ENCODE measurements at regions not wholly inside any gene's neighbourhood (a gene's known extent, or its start where the extent isn't known, plus 50 kb on each side); places are given as distances from the start of the nearest gene placed in this dataset.

GRCh38 chr6:63371104-63371715 is 51.4 kb upstream of the LGSN start:
- Histone ChIP-seq H3K27ac (ENCODE audit: insufficient read depth, low read length) (no peak overlapping the region), H3K4me3 (replicated peaks in 1 of 4; ENCODE audit: control extremely low read depth in 1 of 4, insufficient read depth in 1 of 4, low read depth in 3 of 4, low read length in 4 of 4) (no peak overlapping the region), H2AFZ (ENCODE audit: low read length) (no peak overlapping the region), H3K36me3 (ENCODE audit: control insufficient read depth, insufficient read depth, low read length) (no peaks in the 10 kb centered on the region), H3K27me3 (ENCODE audit: control insufficient read depth, insufficient read depth, low read length) (no peaks in the 10 kb centered on the region), H3K9me3 (ENCODE audit: control insufficient read depth, insufficient read depth, low read depth, low read length) (no peaks in the 10 kb centered on the region), H3K4me1 (ENCODE audit: control insufficient read depth, extremely low read depth, insufficient read depth, low read length) (no peaks in the 10 kb centered on the region), H3K9ac (ENCODE audit: insufficient read depth, low read length) (no peak overlapping the region), H3K79me2 (ENCODE audit: control insufficient read depth, insufficient read depth, low read length) (no peaks in the 10 kb centered on the region), H3K4me2 (ENCODE audit: extremely low read depth, insufficient read depth, low read length) (no peak overlapping the region), H4K20me1 (ENCODE audit: control insufficient read depth, extremely low read depth, insufficient read depth, low read length) (no peaks in the 10 kb centered on the region)
- TF ChIP-seq CTCF (conservative IDR thresholded peaks at IDR 0.05 in 1 of 2, IDR thresholded peaks at IDR 0.05 in 1 of 2; ENCODE audit: low read depth in 1 of 2, low read length in 2 of 2) (no peak), EZH2 (IDR thresholded peaks at IDR 0.05; ENCODE audit: low read length, missing control alignments) (no peak)
- no peak for DNase-seq (ENCODE audit: low read depth in 2 of 2)

- Histone ChIP-seq H3K9ac (ENCODE audit: insufficient read depth, low read length) (no peak overlapping the region), H2AFZ (ENCODE audit: low read length) (no peak overlapping the region), H3K27ac (ENCODE audit: insufficient read depth, low read length) (no peak overlapping the region), H3K79me2 (ENCODE audit: control insufficient read depth, insufficient read depth, low read length) (no peaks in the 10 kb centered on the region), H3K4me3 (replicated peaks in 1 of 4; ENCODE audit: control extremely low read depth in 1 of 4, insufficient read depth in 1 of 4, low read depth in 3 of 4, low read length in 4 of 4) (no peak overlapping the region), H4K20me1 (ENCODE audit: control insufficient read depth, extremely low read depth, insufficient read depth, low read length) (no peaks in the 10 kb centered on the region), H3K4me2 (ENCODE audit: extremely low read depth, insufficient read depth, low read length) (no peak overlapping the region), H3K36me3 (ENCODE audit: control insufficient read depth, insufficient read depth, low read length) (no peaks in the 10 kb centered on the region), H3K27me3 (ENCODE audit: control insufficient read depth, insufficient read depth, low read length) (no peaks in the 10 kb centered on the region), H3K4me1 (ENCODE audit: control insufficient read depth, extremely low read depth, insufficient read depth, low read length) (no peaks in the 10 kb centered on the region), H3K9me3 (ENCODE audit: control insufficient read depth, insufficient read depth, low read depth, low read length) (no peaks in the 10 kb centered on the region)
- DNase-seq (ENCODE audit: low read depth in 2 of 2) = peak in 1 of 2 donors; percentile 20
- no peak for TF ChIP-seq CTCF (conservative IDR thresholded peaks at IDR 0.05 in 1 of 2, IDR thresholded peaks at IDR 0.05 in 1 of 2; ENCODE audit: low read depth in 1 of 2, low read length in 2 of 2)
- TF ChIP-seq EZH2 (IDR thresholded peaks at IDR 0.05; ENCODE audit: low read length, missing control alignments) = no peak
These were observed 53.3 kb upstream of the LGSN start for GRCh38 chr6:63372951-63373533.

GRCh38 chr6:63389191-63389844 is 69.5 kb upstream of the LGSN start:
- H2AFZ ChIP-seq (ENCODE audit: low read length) = no peak overlapping the region
- TF ChIP-seq EZH2 (IDR thresholded peaks at IDR 0.05; ENCODE audit: low read length, missing control alignments) (no peak), CTCF (conservative IDR thresholded peaks at IDR 0.05 in 1 of 2, IDR thresholded peaks at IDR 0.05 in 1 of 2; ENCODE audit: low read depth in 1 of 2, low read length in 2 of 2) (no peak)
- no peaks in the 10 kb centered on the region for H3K27me3 ChIP-seq (ENCODE audit: control insufficient read depth, insufficient read depth, low read length)
- H4K20me1 ChIP-seq (ENCODE audit: control insufficient read depth, extremely low read depth, insufficient read depth, low read length) = no peaks in the 10 kb centered on the region
- H3K4me3 ChIP-seq (replicated peaks in 1 of 4; ENCODE audit: control extremely low read depth in 1 of 4, insufficient read depth in 1 of 4, low read depth in 3 of 4, low read length in 4 of 4) = no peak overlapping the region
- no peak overlapping the region for H3K4me2 ChIP-seq (ENCODE audit: extremely low read depth, insufficient read depth, low read length)
- no peak overlapping the region for H3K27ac ChIP-seq (ENCODE audit: insufficient read depth, low read length)
- DNase-seq (ENCODE audit: low read depth in 2 of 2) = no peak
- H3K9me3 ChIP-seq (ENCODE audit: control insufficient read depth, insufficient read depth, low read depth, low read length) = no peaks in the 10 kb centered on the region
- H3K4me1 ChIP-seq (ENCODE audit: control insufficient read depth, extremely low read depth, insufficient read depth, low read length) = no peaks in the 10 kb centered on the region
- H3K36me3 ChIP-seq (ENCODE audit: control insufficient read depth, insufficient read depth, low read length) = no peaks in the 10 kb centered on the region
- H3K9ac ChIP-seq (ENCODE audit: insufficient read depth, low read length) = no peak overlapping the region
- no peaks in the 10 kb centered on the region for H3K79me2 ChIP-seq (ENCODE audit: control insufficient read depth, insufficient read depth, low read length)
